HCT116 (cell line): ENCODE measurements at regions not wholly inside any gene's neighbourhood (a gene's known extent, or its start where the extent isn't known, plus 50 kb on each side); places are given as distances from the start of the nearest gene placed in this dataset.

Experiments used
- ATAC-seq: fragments of 200-7000 bp; cut with Tn5 transposase; 2 replicates; pipeline ENCODE4 v1.9.1; 2020; ENCODE audit warnings: mild to moderate bottlenecking, moderate library complexity
- BruUV-seq: library from RNA; stranded (reverse); fragments of 400-500 nt; replicated peaks from 2 replicates; lab custom pipeline; 2021; lab: Mats Ljungman, UMichigan
- CTCF ChIA-PET: fragments of 300-600 bp; sonication (Branson Sonifier 250); formaldehyde crosslinking; loops from one replicate; lab custom pipeline; 2021; ENCODE audit warnings: antibody characterized with exemption; lab: Charles Lee
- POLR2A ChIA-PET: fragments of 300-600, 350-600 bp; sonication (Branson Sonifier 250); formaldehyde crosslinking; loops from one replicate; lab custom pipeline; 2021; ENCODE audit warnings: antibody characterized with exemption; lab: Charles Lee
- RAD21 ChIA-PET, 2 experiments: fragments of 300-600 bp; sonication (Branson Sonifier 250); formaldehyde crosslinking; loops; one replicate each; lab custom pipeline; 2023; ENCODE audit warnings: low total read pairs in 2 of 2; ENCODE audit not compliant: uncharacterized antibody in 2 of 2, unreplicated experiment in 2 of 2, low non-redundant PET in 1 of 2; lab: Charles Lee
- DNase-seq: peaks from one replicate; pipeline ENCODE4 v3.0.0-alpha.2; 2010; ENCODE audit warnings: low read depth, low spot score
- H2AFZ ChIP-seq: fragments of 200-600 bp; shearing (Covaris generic), sonication (generic); 2 replicates; pipeline ENCODE4 v1.6.1; 2017; ENCODE audit warnings: low read depth, mixed run types, mixed read lengths, antibody characterized with exemption, low read length; ENCODE audit not compliant: poor library complexity, severe bottlenecking
- H3K27ac ChIP-seq: 2 replicates; pipeline ENCODE4 v1.5.1; 2012; ENCODE audit warnings: low read depth, low read length
- H3K27me3 ChIP-seq: fragments of 200-600 bp; sonication (generic); 2 replicates; pipeline ENCODE4 v1.6.1; 2016; ENCODE audit warnings: mixed run types, low read length, mixed read lengths; ENCODE audit not compliant: insufficient read depth
- H3K36me3 ChIP-seq, 2 experiments: fragments of 200-500 bp in 1 of 2; fragments of 200-600 bp in 1 of 2; sonication (Bioruptor generic) in 1 of 2; sonication (generic) in 1 of 2; 2 replicates each; pipeline versions ENCODE4 v1.5.1 to v1.6.1; 2014 to 2016; ENCODE audit warnings: low read length in 2 of 2, inconsistent platforms in 1 of 2, mixed read lengths in 1 of 2, mixed run types in 1 of 2; ENCODE audit not compliant: insufficient read depth in 2 of 2, control insufficient read depth in 1 of 2
- H3K4me1 ChIP-seq, 2 experiments: fragments of 200-600 bp in 1 of 2; sonication (generic) in 1 of 2; 2 replicates each; pipeline versions ENCODE4 v1.5.1 to v1.6.1; 2012 to 2017; ENCODE audit warnings: low read length in 2 of 2, inconsistent platforms in 1 of 2, mild to moderate bottlenecking in 1 of 2, mixed read lengths in 1 of 2, mixed run types in 1 of 2, moderate library complexity in 1 of 2; ENCODE audit not compliant: insufficient read depth in 2 of 2, control insufficient read depth in 1 of 2
- H3K4me2 ChIP-seq: fragments of 200-600 bp; sonication (generic); 2 replicates; pipeline ENCODE4 v1.6.1; 2017; ENCODE audit warnings: mixed run types, low read length, mixed read lengths
- H3K4me3 ChIP-seq, 2 experiments: fragments of 200-600 bp in 1 of 2; sonication (generic) in 1 of 2; replicated peaks in 1 of 2; 2 replicates each; pipeline ENCODE4 v1.5.1; 2011 to 2016; ENCODE audit warnings: low read length in 2 of 2, control low read depth in 1 of 2, low read depth in 1 of 2, mild to moderate bottlenecking in 1 of 2, mixed read lengths in 1 of 2, mixed run types in 1 of 2
- H3K79me2 ChIP-seq: fragments of 200-600 bp; sonication (generic); 2 replicates; pipeline ENCODE4 v1.6.1; 2017; ENCODE audit warnings: mild to moderate bottlenecking, mixed run types, low read length, moderate library complexity, mixed read lengths; ENCODE audit not compliant: insufficient read depth
- H3K9ac ChIP-seq: fragments of 200-600 bp; sonication (generic); 2 replicates; pipeline ENCODE4 v1.6.1; 2016; ENCODE audit warnings: low read length, mixed read lengths
- H3K9me2 ChIP-seq: fragments of 200-600 bp; sonication (generic), shearing (Covaris generic); 2 replicates; pipeline ENCODE4 v1.6.1; 2017; ENCODE audit warnings: mixed run types, mild to moderate bottlenecking, moderate library complexity; ENCODE audit not compliant: insufficient read depth
- H3K9me3 ChIP-seq, 2 experiments: fragments of 200-500 bp in 1 of 2; fragments of 200-600 bp in 1 of 2; sonication (Bioruptor generic) in 1 of 2; sonication (generic) in 1 of 2; 2 replicates each; pipeline ENCODE4 v1.6.1; 2014 to 2017; ENCODE audit warnings: low read length in 2 of 2, mixed read lengths in 2 of 2, inconsistent platforms in 1 of 2, low read depth in 1 of 2, mild to moderate bottlenecking in 1 of 2, mixed run types in 1 of 2, moderate library complexity in 1 of 2; ENCODE audit not compliant: control insufficient read depth in 1 of 2, insufficient read depth in 1 of 2
- H4K20me1 ChIP-seq: fragments of 200-600 bp; sonication (generic), shearing (Covaris generic); 2 replicates; pipeline ENCODE4 v1.6.1; 2017; ENCODE audit warnings: mixed run types, mild to moderate bottlenecking, moderate library complexity; ENCODE audit not compliant: insufficient read depth
- ATF3 ChIP-seq: IDR thresholded peaks from 2 replicates; pipeline ENCODE4 v1.6.1; 2012
- CBX3 ChIP-seq: IDR thresholded peaks from 2 replicates; pipeline ENCODE4 v1.6.1; 2012; ENCODE audit warnings: low read depth
- CTCF ChIP-seq, 3 experiments: fragments of 200-600 bp in 1 of 3; sonication (generic) in 1 of 3; IDR thresholded peaks in 2 of 3; conservative IDR thresholded peaks in 1 of 3; 2 replicates each; pipeline ENCODE4 v1.5.1; 2012 to 2017; ENCODE audit warnings: low read depth in 2 of 3, low read length in 2 of 3, antibody characterized with exemption in 1 of 3, borderline replicate concordance in 1 of 3, control low read depth in 1 of 3, mild to moderate bottlenecking in 1 of 3, mixed read lengths in 1 of 3, mixed run types in 1 of 3, moderate library complexity in 1 of 3; ENCODE audit not compliant: insufficient read depth in 1 of 3
- EZH2phosphoT487 ChIP-seq: fragments of 200-600 bp; IDR thresholded peaks from 2 replicates; pipeline ENCODE4 v1.6.1; 2018; ENCODE audit warnings: antibody characterized with exemption, borderline replicate concordance
- MAX ChIP-seq: IDR thresholded peaks from 2 replicates; pipeline ENCODE4 v1.6.1; 2012
- POLR2A ChIP-seq: IDR thresholded peaks from 2 replicates; pipeline ENCODE4 v1.7.0; 2011; ENCODE audit warnings: borderline replicate concordance; ENCODE audit not compliant: insufficient read depth, insufficient read length; ENCODE audit errors: extremely low read depth
- POLR2AphosphoS5 ChIP-seq: IDR thresholded peaks from 2 replicates; pipeline ENCODE4 v1.6.1; 2011; ENCODE audit warnings: mild to moderate bottlenecking, low read depth, low read length, moderate library complexity
- RAD21 ChIP-seq: IDR thresholded peaks from 2 replicates; pipeline ENCODE4 v1.6.1; 2012; ENCODE audit warnings: low read depth, mild to moderate bottlenecking
- REST ChIP-seq: IDR thresholded peaks from 2 replicates; pipeline ENCODE4 v1.6.1; 2012; ENCODE audit warnings: low read depth
- SIN3A ChIP-seq: IDR thresholded peaks from 2 replicates; pipeline ENCODE4 v1.6.1; 2012; ENCODE audit warnings: low read depth
- SRF ChIP-seq: IDR thresholded peaks from 2 replicates; pipeline ENCODE4 v1.6.1; 2012; ENCODE audit warnings: low read depth
- YY1 ChIP-seq: IDR thresholded peaks from 2 replicates; pipeline ENCODE4 v1.6.1; 2011; ENCODE audit warnings: low read length, low read depth, moderate library complexity, mild to moderate bottlenecking; ENCODE audit not compliant: insufficient replicate concordance; ENCODE audit errors: extremely low read depth
- ZFX ChIP-seq: fragments of 450-650 bp; IDR thresholded peaks from 2 replicates; pipeline ENCODE4 v1.6.1; 2017
- ZNF274 ChIP-seq: fragments of 200-500 bp; sonication (Bioruptor generic); IDR thresholded peaks from 2 replicates; pipeline ENCODE4 v1.6.1; 2014; ENCODE audit warnings: mild to moderate bottlenecking, low read depth, low read length, inconsistent platforms
- intact Hi-C: fragments of 100-400 bp; cut with micrococcal nuclease; formaldehyde crosslinking; loops from 2 replicates; pipeline ENCODE4 v1.10.0; 2022

- no peak for DNase-seq
- no peak overlapping the region for H3K4me2 ChIP-seq
- ChIA-PET RAD21 (no interaction called here), POLR2A (no interaction called here), CTCF (no interaction called here)
- H3K9me2 ChIP-seq: no peaks in the 10 kb centered on the region
- no TSS peak for BruUV-seq
- no peak for TF ChIP-seq POLR2AphosphoS5
- no peak for TF ChIP-seq EZH2phosphoT487
- TF ChIP-seq SRF: no peak
- TF ChIP-seq CTCF (IDR thresholded peaks at IDR 0.05 in 2 of 3, conservative IDR thresholded peaks at IDR 0.05 in 1 of 3; ENCODE audit: borderline replicate concordance in 1 of 3, insufficient read depth in 1 of 3, low read depth in 2 of 3, low read length in 2 of 3): no peak
- TF ChIP-seq ZNF274: no peak
- no peak for TF ChIP-seq POLR2A
- TF ChIP-seq CBX3: no peak
- TF ChIP-seq RAD21: no peak
- H2AFZ ChIP-seq: no peak overlapping the region
- H3K27me3 ChIP-seq: 0 out of 2 replicates have a peak, but pooled peaks cover under 1% of the 10 kb centered on the region
- no peak for ATAC-seq
- H3K9ac ChIP-seq: no peak overlapping the region
- no peaks in the 10 kb centered on the region for H3K79me2 ChIP-seq
- no peaks in the 10 kb centered on the region for H3K9me3 ChIP-seq
- H3K27ac ChIP-seq: no peak overlapping the region
- no peak overlapping the region for H3K4me3 ChIP-seq
- no peaks in the 10 kb centered on the region for H4K20me1 ChIP-seq
- no peaks in the 10 kb centered on the region for H3K4me1 ChIP-seq
- H3K36me3 ChIP-seq: no peaks in the 10 kb centered on the region
- intact Hi-C loops: no loop called here
Measured at GRCh38 chr1:101338714-101339430, 102.1 kb downstream of the S1PR1 start.

GRCh38 chr1:101344745-101345144, 107.9 kb downstream of the S1PR1 start:
- no peak overlapping the region for H2AFZ ChIP-seq
- TF ChIP-seq ZFX (no peak), ATF3 (no peak), RAD21 (no peak), SIN3A (no peak), POLR2A (no peak), SRF (no peak), YY1 (no peak), POLR2AphosphoS5 (no peak), ZNF274 (no peak), REST (no peak), MAX (no peak)
- no peak for DNase-seq
- no peaks in the 10 kb centered on the region for H3K79me2 ChIP-seq
- ATAC-seq: no peak
- ChIA-PET RAD21 (no interaction called here), POLR2A (no interaction called here), CTCF (no interaction called here)
- H4K20me1 ChIP-seq: no peaks in the 10 kb centered on the region
- no peak overlapping the region for H3K4me3 ChIP-seq
- H3K4me2 ChIP-seq: no peak overlapping the region
- intact Hi-C loops: no loop called here
- H3K4me1 ChIP-seq: no peaks in the 10 kb centered on the region
- no TSS peak for BruUV-seq
- no peaks in the 10 kb centered on the region for H3K9me2 ChIP-seq
- no peaks in the 10 kb centered on the region for H3K36me3 ChIP-seq
- peaks cover 33% of the 10 kb centered on the region; the same call in 1 of the 2 replicates for H3K27me3 ChIP-seq
- no peak overlapping the region for H3K27ac ChIP-seq
- no peak overlapping the region for H3K9ac ChIP-seq
- H3K9me3 ChIP-seq: no peaks in the 10 kb centered on the region
